Colonic mucosa (tissue), 4 donors: ENCODE measurements at regions not wholly inside any gene's neighbourhood (a gene's known extent, or its start where the extent isn't known, plus 50 kb on each side); places are given as distances from the start of the nearest gene placed in this dataset.
A peak's percentile ranks its signal among the peaks of the same experiment; 100 is the strongest.

Source experiments
- DNase-seq: peaks from one replicate; pipeline ENCODE4 v3.0.0-alpha.2; 2020
- H3K27ac ChIP-seq: fragments of 200-600 bp; one replicate; pipeline ENCODE4 v1.8.0; 2021
- H3K27me3 ChIP-seq: fragments of 200-600 bp; one replicate; pipeline ENCODE4 v1.8.0; 2021
- H3K36me3 ChIP-seq: fragments of 200-600 bp; one replicate; pipeline ENCODE4 v1.8.0; 2021
- H3K4me1 ChIP-seq: fragments of 200-600 bp; one replicate; pipeline ENCODE4 v1.8.0; 2021; ENCODE audit warnings: mild to moderate bottlenecking
- H3K4me3 ChIP-seq: fragments of 200-600 bp; one replicate; pipeline ENCODE4 v1.8.0; 2021
- H3K9ac ChIP-seq, 2 donors: one replicate each; pipeline ENCODE4 v1.7.0; 2013; ENCODE audit warnings: control low read depth in 2 of 2, low read depth in 2 of 2, low read length in 2 of 2
- H3K9me3 ChIP-seq: fragments of 200-600 bp; one replicate; pipeline ENCODE4 v1.8.0; 2021
- intact Hi-C: fragments of 100-400 bp; cut with DNase I; formaldehyde crosslinking; loops from one replicate; pipeline ENCODE4 v1.14.1; 2022
- TF ChIP-seq, protein P1 (sequence below): fragments of 200-600 bp; IDR thresholded peaks from one replicate; pipeline ENCODE4 v1.8.0; 2022; ENCODE audit warnings: antibody characterized with exemption, mild to moderate bottlenecking
- donor health status: healthy.
- donor health status: DM: no; HTN: no; CAD: no.
- donor health status: DM: no; HTN: no; CAD: no.

DNA sequence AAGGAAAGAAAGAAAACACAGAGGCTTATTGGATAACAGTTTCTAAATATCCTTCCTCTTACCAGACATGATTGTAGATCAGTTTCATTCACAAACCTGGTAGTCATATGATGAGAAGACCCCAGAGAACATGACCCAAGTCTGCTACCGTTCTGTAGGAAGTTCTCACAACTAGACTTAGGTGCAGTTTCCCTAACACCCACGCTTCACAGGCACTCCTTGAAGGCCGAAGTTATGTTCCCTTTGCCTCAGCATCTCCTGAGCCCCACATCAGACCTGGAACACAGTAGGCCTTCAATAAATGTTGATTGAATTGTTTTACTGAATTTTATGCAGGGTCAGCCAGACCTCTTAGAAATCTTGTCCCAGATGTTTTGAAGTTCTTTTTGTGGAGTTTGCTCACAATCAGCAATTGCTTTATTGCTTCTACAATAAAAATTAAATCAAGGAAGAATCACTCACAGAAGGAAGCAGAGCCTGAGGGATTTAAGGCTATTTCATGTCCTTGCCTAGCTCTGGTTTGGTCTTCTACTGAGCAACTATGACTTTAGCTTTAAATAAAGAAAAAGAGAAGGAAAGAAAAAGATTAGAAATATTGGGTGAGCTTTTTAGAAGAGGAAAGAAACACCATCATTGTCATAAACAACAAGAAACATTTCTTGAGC is 138.6 kb upstream of the MDM1 start:
- no peaks in the 10 kb centered on the region for H3K9me3 ChIP-seq
- no peaks in the 10 kb centered on the region for H3K27me3 ChIP-seq
- H3K4me1 ChIP-seq, result no peaks in the 10 kb centered on the region
- H3K4me3 ChIP-seq, result no peak overlapping the region
- H3K9ac ChIP-seq, result no peak overlapping the region
- TF ChIP-seq, protein P1, sequence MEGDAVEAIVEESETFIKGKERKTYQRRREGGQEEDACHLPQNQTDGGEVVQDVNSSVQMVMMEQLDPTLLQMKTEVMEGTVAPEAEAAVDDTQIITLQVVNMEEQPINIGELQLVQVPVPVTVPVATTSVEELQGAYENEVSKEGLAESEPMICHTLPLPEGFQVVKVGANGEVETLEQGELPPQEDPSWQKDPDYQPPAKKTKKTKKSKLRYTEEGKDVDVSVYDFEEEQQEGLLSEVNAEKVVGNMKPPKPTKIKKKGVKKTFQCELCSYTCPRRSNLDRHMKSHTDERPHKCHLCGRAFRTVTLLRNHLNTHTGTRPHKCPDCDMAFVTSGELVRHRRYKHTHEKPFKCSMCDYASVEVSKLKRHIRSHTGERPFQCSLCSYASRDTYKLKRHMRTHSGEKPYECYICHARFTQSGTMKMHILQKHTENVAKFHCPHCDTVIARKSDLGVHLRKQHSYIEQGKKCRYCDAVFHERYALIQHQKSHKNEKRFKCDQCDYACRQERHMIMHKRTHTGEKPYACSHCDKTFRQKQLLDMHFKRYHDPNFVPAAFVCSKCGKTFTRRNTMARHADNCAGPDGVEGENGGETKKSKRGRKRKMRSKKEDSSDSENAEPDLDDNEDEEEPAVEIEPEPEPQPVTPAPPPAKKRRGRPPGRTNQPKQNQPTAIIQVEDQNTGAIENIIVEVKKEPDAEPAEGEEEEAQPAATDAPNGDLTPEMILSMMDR, result no peak
- no peak for DNase-seq
- intact Hi-C loops, result no loop called here
- H3K27ac ChIP-seq, result peak overlapping the region; percentile 10
- no peaks in the 10 kb centered on the region for H3K36me3 ChIP-seq

DNA sequence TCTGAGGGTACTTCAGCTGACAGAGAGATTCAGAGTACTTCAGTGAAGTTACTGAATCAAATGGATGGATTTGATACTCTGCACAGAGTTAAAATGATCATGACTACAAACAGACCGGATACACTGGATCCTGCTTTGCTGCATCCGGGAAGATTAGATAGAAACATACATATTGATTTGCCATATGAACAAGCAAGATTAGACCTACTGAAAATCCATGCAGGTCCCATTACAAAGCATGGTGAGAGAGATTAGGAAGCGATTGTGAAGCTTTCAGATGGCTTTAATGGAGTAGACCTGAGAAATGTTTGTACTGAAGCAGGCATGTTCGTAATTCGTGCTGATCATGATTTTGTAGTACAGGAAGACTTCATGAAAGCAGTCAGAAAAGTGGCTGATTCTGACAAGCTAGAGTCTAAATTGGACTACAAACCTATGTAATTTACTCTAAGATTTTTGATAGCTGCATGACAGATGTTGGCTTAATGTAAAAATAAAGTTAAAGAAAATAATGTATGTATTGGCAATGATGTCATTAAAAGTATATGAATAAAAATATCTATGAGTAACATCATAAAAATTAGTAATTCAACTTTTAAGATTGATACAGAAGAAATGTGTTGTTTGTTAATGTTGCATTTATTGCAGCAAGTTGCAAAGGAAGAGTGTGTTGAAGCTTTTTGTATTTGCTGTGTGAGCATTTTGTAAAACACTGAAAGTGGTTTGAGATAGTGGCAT is 136.1 kb upstream of the RAP1B start:
- DNase-seq, result no peak
- H3K9ac ChIP-seq, result no peak overlapping the region
- H3K27me3 ChIP-seq, result no peaks in the 10 kb centered on the region
- no peak overlapping the region for H3K27ac ChIP-seq
- TF ChIP-seq, protein P1, result no peak
- no peak overlapping the region for H3K4me3 ChIP-seq
- no peaks in the 10 kb centered on the region for H3K36me3 ChIP-seq
- no peaks in the 10 kb centered on the region for H3K9me3 ChIP-seq
- intact Hi-C loops, result no loop called here
- H3K4me1 ChIP-seq, result no peaks in the 10 kb centered on the region

DNA sequence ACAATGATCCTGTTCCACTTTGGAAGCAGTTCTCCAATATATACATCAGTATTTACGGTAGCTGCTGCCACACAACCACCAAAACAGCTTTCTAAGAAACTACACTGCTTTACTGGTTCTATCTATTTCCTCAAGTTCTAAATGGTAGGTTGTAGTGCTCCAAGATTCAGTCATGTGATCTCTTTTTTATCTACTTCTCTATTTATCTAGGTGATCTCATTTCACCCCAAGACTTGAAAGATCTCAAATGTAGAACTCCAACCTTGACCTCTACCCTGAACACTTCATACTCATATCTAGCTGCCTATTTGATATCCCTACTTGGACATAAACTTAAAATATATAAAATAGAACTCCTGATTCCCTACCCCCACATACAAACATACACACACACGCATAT is 133.9 kb upstream of the RAP1B start:
- intact Hi-C loops, result no loop called here
- TF ChIP-seq, protein P1, result no peak

DNA sequence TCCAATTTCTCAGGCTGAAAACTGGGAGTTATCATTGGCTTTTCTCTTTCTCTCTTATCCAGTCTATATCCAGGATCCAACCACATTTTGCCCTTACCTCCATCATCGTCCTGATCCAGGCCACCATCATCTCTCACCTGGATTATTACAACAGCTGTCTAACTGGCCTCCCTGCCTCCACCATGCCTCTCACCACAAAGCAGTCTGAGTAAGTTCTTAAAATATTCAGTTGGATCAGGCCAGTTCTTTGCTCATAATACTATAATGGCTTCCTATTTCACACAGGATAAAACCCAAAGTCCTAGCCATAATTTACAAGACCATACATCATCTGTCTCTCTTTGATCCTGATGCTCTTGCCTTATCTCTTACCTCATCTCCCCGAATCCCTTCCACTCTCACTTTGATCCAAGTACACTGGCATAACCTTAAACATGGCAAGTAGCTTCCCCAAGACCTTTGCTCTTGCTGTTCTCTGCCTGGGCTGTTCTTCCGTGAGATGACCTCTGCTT is 133.4 kb upstream of the RAP1B start:
- no peak for DNase-seq
- no peak overlapping the region for H3K4me3 ChIP-seq
- H3K27ac ChIP-seq, result no peak overlapping the region
- intact Hi-C loops, result no loop called here
- no peaks in the 10 kb centered on the region for H3K4me1 ChIP-seq
- no peak overlapping the region for H3K9ac ChIP-seq
- H3K27me3 ChIP-seq, result no peaks in the 10 kb centered on the region
- H3K9me3 ChIP-seq, result no peaks in the 10 kb centered on the region
- H3K36me3 ChIP-seq, result no peaks in the 10 kb centered on the region
- TF ChIP-seq, protein P1, result no peak

More for the DNA sequence above, 133.9 kb upstream of the RAP1B start:
- H3K4me3 ChIP-seq, result no peak overlapping the region
- H3K27ac ChIP-seq, result no peak overlapping the region
- H3K4me1 ChIP-seq, result no peaks in the 10 kb centered on the region
- no peak overlapping the region for H3K9ac ChIP-seq
- DNase-seq, result no peak
- no peaks in the 10 kb centered on the region for H3K27me3 ChIP-seq
- H3K36me3 ChIP-seq, result no peaks in the 10 kb centered on the region
- H3K9me3 ChIP-seq, result no peaks in the 10 kb centered on the region

DNA sequence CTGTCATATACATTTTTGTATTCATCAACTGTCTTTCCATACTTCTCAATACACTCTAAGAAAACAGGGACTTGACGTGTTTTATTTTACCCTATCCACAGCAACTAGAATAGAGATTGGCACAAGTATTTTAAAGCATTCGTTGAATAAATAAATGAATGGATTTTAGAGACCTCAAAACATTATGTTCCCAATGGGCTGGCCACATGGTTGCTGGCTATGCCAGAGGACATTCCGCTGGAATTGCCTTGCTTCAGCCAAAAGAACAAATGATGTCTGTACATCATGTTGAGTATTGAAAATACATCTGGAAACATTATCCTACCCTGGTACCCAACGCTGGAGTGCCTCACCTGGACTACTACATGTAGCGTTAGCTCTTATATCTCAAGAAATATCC is 132.8 kb upstream of the RAP1B start:
- H3K27me3 ChIP-seq, result no peaks in the 10 kb centered on the region
- no peak for DNase-seq
- H3K4me3 ChIP-seq, result no peak overlapping the region
- no peaks in the 10 kb centered on the region for H3K36me3 ChIP-seq
- intact Hi-C loops, result no loop called here
- H3K4me1 ChIP-seq, result no peaks in the 10 kb centered on the region
- H3K9me3 ChIP-seq, result no peaks in the 10 kb centered on the region
- H3K27ac ChIP-seq, result no peak overlapping the region
- TF ChIP-seq, protein P1, result no peak
- no peak overlapping the region for H3K9ac ChIP-seq
